HEK293 (cell line): ENCODE measurements at regions not wholly inside any gene's neighbourhood (a gene's known extent, or its start where the extent isn't known, plus 50 kb on each side); places are given as distances from the start of the nearest gene placed in this dataset.

ENCODE experiments used
- FEZF1 ChIP-seq: fragments of 450-650 bp; formaldehyde crosslinking; IDR thresholded peaks from 2 replicates; pipeline ENCODE4 v1.5.1; 2016; ENCODE audit warnings: missing biosample characterization, missing genetic modification characterization
- GLIS1 ChIP-seq: fragments of 450-650 bp; formaldehyde crosslinking; IDR thresholded peaks from 2 replicates; pipeline ENCODE4 v1.5.1; 2016; ENCODE audit warnings: missing biosample characterization, missing genetic modification characterization
- GLIS2 ChIP-seq: fragments of 450-650 bp; formaldehyde crosslinking; IDR thresholded peaks from 2 replicates; pipeline ENCODE4 v1.5.1; 2016; ENCODE audit warnings: missing biosample characterization, missing genetic modification characterization
- KLF17 ChIP-seq: fragments of 450-650 bp; formaldehyde crosslinking; IDR thresholded peaks from 2 replicates; pipeline ENCODE4 v1.5.1; 2016; ENCODE audit warnings: missing biosample characterization, missing genetic modification characterization
- KLF8 ChIP-seq: fragments of 450-650 bp; formaldehyde crosslinking; IDR thresholded peaks from 2 replicates; pipeline ENCODE4 v1.5.1; 2016; ENCODE audit warnings: missing biosample characterization, missing genetic modification characterization
- MEIS1 ChIP-seq: sonication (generic); formaldehyde crosslinking; IDR thresholded peaks from 2 replicates; pipeline ENCODE4 v1.8.1; 2022; ENCODE audit warnings: missing genetic modification reagents, mild to moderate bottlenecking, borderline replicate concordance
- PATZ1 ChIP-seq: fragments of 450-650 bp; formaldehyde crosslinking; IDR thresholded peaks from 2 replicates; pipeline ENCODE4 v1.5.1; 2016; ENCODE audit warnings: missing biosample characterization, missing genetic modification characterization
- SP3 ChIP-seq: fragments of 450-650 bp; formaldehyde crosslinking; IDR thresholded peaks from 2 replicates; pipeline ENCODE4 v1.5.1; 2016; ENCODE audit warnings: missing biosample characterization, missing genetic modification characterization
- SP7 ChIP-seq: fragments of 450-650 bp; formaldehyde crosslinking; IDR thresholded peaks from 2 replicates; pipeline ENCODE4 v1.5.1; 2016; ENCODE audit warnings: missing biosample characterization, missing genetic modification characterization
- TRIM28 ChIP-seq: IDR thresholded peaks from 2 replicates; pipeline ENCODE4 v1.6.1; 2011; ENCODE audit warnings: low read length, control low read depth, borderline replicate concordance
- YY2 ChIP-seq: fragments of 450-650 bp; formaldehyde crosslinking; IDR thresholded peaks from 2 replicates; pipeline ENCODE4 v1.5.1; 2016; ENCODE audit warnings: missing biosample characterization, missing genetic modification characterization
- ZBTB6 ChIP-seq: fragments of 450-650 bp; formaldehyde crosslinking; IDR thresholded peaks from 2 replicates; pipeline ENCODE4 v1.5.1; 2017; ENCODE audit warnings: missing biosample characterization, missing genetic modification characterization
- ZFP3 ChIP-seq: fragments of 450-650 bp; formaldehyde crosslinking; IDR thresholded peaks from 2 replicates; pipeline ENCODE4 v1.5.1; 2016; ENCODE audit warnings: low read depth, missing biosample characterization, missing genetic modification characterization
- ZNF211 ChIP-seq: fragments of 450-650 bp; formaldehyde crosslinking; IDR thresholded peaks from 2 replicates; pipeline ENCODE4 v1.5.1; 2016; ENCODE audit warnings: low read depth, missing biosample characterization, missing genetic modification characterization
- ZNF23 ChIP-seq: fragments of 450-650 bp; formaldehyde crosslinking; IDR thresholded peaks from 2 replicates; pipeline ENCODE4 v1.5.1; 2016; ENCODE audit warnings: missing biosample characterization, missing genetic modification characterization, borderline replicate concordance
- ZNF248 ChIP-seq: fragments of 450-650 bp; formaldehyde crosslinking; IDR thresholded peaks from 2 replicates; pipeline ENCODE4 v1.5.1; 2017; ENCODE audit warnings: missing biosample characterization, missing genetic modification characterization
- ZNF266 ChIP-seq: fragments of 450-650 bp; formaldehyde crosslinking; IDR thresholded peaks from 2 replicates; pipeline ENCODE4 v1.5.1; 2016; ENCODE audit warnings: missing biosample characterization, missing genetic modification characterization, low read depth
- ZNF324 ChIP-seq: fragments of 450-650 bp; formaldehyde crosslinking; IDR thresholded peaks from 2 replicates; pipeline ENCODE4 v1.5.1; 2016; ENCODE audit warnings: missing biosample characterization, missing genetic modification characterization
- ZNF335 ChIP-seq: fragments of 450-650 bp; formaldehyde crosslinking; conservative IDR thresholded peaks from 2 replicates; pipeline ENCODE4 v1.5.1; 2016; ENCODE audit warnings: missing biosample characterization, missing genetic modification characterization
- ZNF354C ChIP-seq: fragments of 450-650 bp; formaldehyde crosslinking; IDR thresholded peaks from 2 replicates; pipeline ENCODE4 v1.5.1; 2016; ENCODE audit warnings: missing biosample characterization, missing genetic modification characterization, low read depth, borderline replicate concordance
- ZNF449 ChIP-seq: fragments of 450-650 bp; formaldehyde crosslinking; IDR thresholded peaks from 2 replicates; pipeline ENCODE4 v1.5.1; 2017; ENCODE audit warnings: missing biosample characterization, mild to moderate bottlenecking, missing genetic modification characterization, moderate library complexity
- ZNF510 ChIP-seq: fragments of 450-650 bp; formaldehyde crosslinking; IDR thresholded peaks from 2 replicates; pipeline ENCODE4 v1.5.1; 2018; ENCODE audit warnings: mild to moderate bottlenecking, missing genetic modification characterization, missing biosample characterization; ENCODE audit not compliant: insufficient replicate concordance
- ZNF513 ChIP-seq: fragments of 450-650 bp; IDR thresholded peaks from 2 replicates; pipeline ENCODE4 v1.5.1; 2018; ENCODE audit warnings: missing biosample characterization, missing genetic modification characterization
- ZNF548 ChIP-seq: fragments of 450-650 bp; formaldehyde crosslinking; IDR thresholded peaks from 2 replicates; pipeline ENCODE4 v1.5.1; 2016; ENCODE audit warnings: missing biosample characterization, missing genetic modification characterization
- ZNF561 ChIP-seq: fragments of 450-650 bp; IDR thresholded peaks from 2 replicates; pipeline ENCODE4 v1.5.1; 2018; ENCODE audit warnings: missing biosample characterization, missing genetic modification characterization, borderline replicate concordance
- ZNF571 ChIP-seq: fragments of 450-650 bp; formaldehyde crosslinking; IDR thresholded peaks from 2 replicates; pipeline ENCODE4 v1.5.0; 2017; ENCODE audit warnings: missing biosample characterization, missing genetic modification characterization
- ZNF580 ChIP-seq: fragments of 450-650 bp; formaldehyde crosslinking; IDR thresholded peaks from 2 replicates; pipeline ENCODE4 v1.5.1; 2016; ENCODE audit warnings: missing biosample characterization, missing genetic modification characterization
- ZNF610 ChIP-seq: fragments of 450-650 bp; formaldehyde crosslinking; IDR thresholded peaks from 2 replicates; pipeline ENCODE4 v1.5.1; 2016; ENCODE audit warnings: missing biosample characterization, missing genetic modification characterization, borderline replicate concordance
- ZNF654 ChIP-seq: fragments of 450-650 bp; formaldehyde crosslinking; IDR thresholded peaks from 2 replicates; pipeline ENCODE4 v1.5.1; 2016; ENCODE audit warnings: low read depth, missing biosample characterization, missing genetic modification characterization
- ZNF660 ChIP-seq: fragments of 450-650 bp; IDR thresholded peaks from 2 replicates; pipeline ENCODE4 v1.5.1; 2018; ENCODE audit warnings: missing biosample characterization, mild to moderate bottlenecking, missing genetic modification characterization
- ZNF776 ChIP-seq: fragments of 450-650 bp; formaldehyde crosslinking; IDR thresholded peaks from 2 replicates; pipeline ENCODE4 v1.5.0; 2017; ENCODE audit warnings: missing biosample characterization, missing genetic modification characterization, borderline replicate concordance
- ZNF785 ChIP-seq: fragments of 450-650 bp; formaldehyde crosslinking; IDR thresholded peaks from 2 replicates; pipeline ENCODE4 v1.5.1; 2016; ENCODE audit warnings: missing biosample characterization, missing genetic modification characterization
- ZNF837 ChIP-seq: fragments of 450-650 bp; formaldehyde crosslinking; IDR thresholded peaks from 2 replicates; pipeline ENCODE4 v1.5.1; 2016; ENCODE audit warnings: missing biosample characterization, missing genetic modification characterization
- ZXDB ChIP-seq: fragments of 450-650 bp; formaldehyde crosslinking; IDR thresholded peaks from 2 replicates; pipeline ENCODE4 v1.5.1; 2016; ENCODE audit warnings: missing biosample characterization, missing genetic modification characterization

- TF ChIP-seq ZNF660 (peak; percentile 79), ZNF513 (tag by site-specific recombination) (no peak), ZNF23 (tag by site-specific recombination) (no peak), ZNF580 (tag by site-specific recombination) (no peak), ZNF548 (tag by site-specific recombination) (no peak), ZNF776 (tag by site-specific recombination) (no peak), ZNF561 (tag by site-specific recombination) (no peak), ZNF837 (tag by site-specific recombination) (no peak), KLF8 (0 out of 2 replicates have a peak, but pooled peaks have one; percentile 22), TRIM28 (no peak), ZNF571 (tag by site-specific recombination) (no peak), SP7 (tag by site-specific recombination) (peak; percentile 97), KLF17 (tag by site-specific recombination) (peak; percentile 97), PATZ1 (tag by site-specific recombination) (0 out of 2 replicates have a peak, but pooled peaks have one; percentile 21), ZBTB6 (no peak), GLIS2 (peak; percentile 79), ZNF211 (tag by site-specific recombination) (no peak), ZNF335 (tag by site-specific recombination) (peak; percentile 35; the same call in 1 of the 2 replicates), ZFP3 (tag by site-specific recombination) (no peak), GLIS1 (peak; percentile 80), ZNF610 (tag by site-specific recombination) (no peak), FEZF1 (tag by site-specific recombination) (no peak), ZNF449 (no peak), ZNF654 (tag by site-specific recombination) (no peak), ZNF510 (tag by site-specific recombination) (no peak), ZNF354C (tag by site-specific recombination) (no peak), SP3 (peak; percentile 27; the same call in 1 of the 2 replicates), ZXDB (no peak), ZNF785 (no peak), ZNF324 (no peak), ZNF266 (tag by site-specific recombination) (no peak), MEIS1 (CRISPR knock-in tag) (no peak), ZNF248 (tag by site-specific recombination) (no peak), YY2 (tag by site-specific recombination) (no peak)
These were observed 383.2 kb upstream of the CCL2 start (continued) for GRCh38 chr17:33871720-33872540.
